ENCODE measurements at regions not wholly inside any gene's neighbourhood (a gene's known extent, or its start where the extent isn't known, plus 50 kb on each side); places are given as distances from the start of the nearest gene placed in this dataset.

DNA sequence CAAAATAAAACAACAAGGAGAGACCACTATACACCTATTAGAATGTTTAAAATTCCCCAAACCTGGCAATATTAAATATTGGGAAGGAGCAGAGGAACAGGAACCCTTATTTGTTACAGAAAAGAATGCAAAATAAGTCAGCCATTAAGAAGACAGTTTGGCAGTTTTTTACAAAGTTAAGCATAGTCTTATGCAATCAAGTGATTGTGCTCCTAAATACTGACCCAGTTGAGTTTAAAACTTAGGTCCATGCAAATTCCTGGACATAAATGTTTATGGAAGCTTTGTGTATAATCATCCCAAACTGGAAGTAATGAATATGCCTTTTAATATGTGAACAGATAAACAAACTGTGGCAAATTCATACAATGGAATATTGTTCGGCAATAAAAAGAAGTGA lies 72.9 kb upstream of the RGS4 start:
- Histone ChIP-seq H3K4me3 (replicated peaks; ENCODE audit: insufficient read depth, low read length) (no peak overlapping the region), H3K27ac (replicated peaks) (no peak overlapping the region), H3K27me3 (ENCODE audit: insufficient read depth, poor library complexity, severe bottlenecking) (no peaks in the 10 kb centered on the region)
- DNase-seq (ENCODE audit: low read depth in 1 of 2, low spot score in 1 of 2): no peak
- TF ChIP-seq, protein P1, sequence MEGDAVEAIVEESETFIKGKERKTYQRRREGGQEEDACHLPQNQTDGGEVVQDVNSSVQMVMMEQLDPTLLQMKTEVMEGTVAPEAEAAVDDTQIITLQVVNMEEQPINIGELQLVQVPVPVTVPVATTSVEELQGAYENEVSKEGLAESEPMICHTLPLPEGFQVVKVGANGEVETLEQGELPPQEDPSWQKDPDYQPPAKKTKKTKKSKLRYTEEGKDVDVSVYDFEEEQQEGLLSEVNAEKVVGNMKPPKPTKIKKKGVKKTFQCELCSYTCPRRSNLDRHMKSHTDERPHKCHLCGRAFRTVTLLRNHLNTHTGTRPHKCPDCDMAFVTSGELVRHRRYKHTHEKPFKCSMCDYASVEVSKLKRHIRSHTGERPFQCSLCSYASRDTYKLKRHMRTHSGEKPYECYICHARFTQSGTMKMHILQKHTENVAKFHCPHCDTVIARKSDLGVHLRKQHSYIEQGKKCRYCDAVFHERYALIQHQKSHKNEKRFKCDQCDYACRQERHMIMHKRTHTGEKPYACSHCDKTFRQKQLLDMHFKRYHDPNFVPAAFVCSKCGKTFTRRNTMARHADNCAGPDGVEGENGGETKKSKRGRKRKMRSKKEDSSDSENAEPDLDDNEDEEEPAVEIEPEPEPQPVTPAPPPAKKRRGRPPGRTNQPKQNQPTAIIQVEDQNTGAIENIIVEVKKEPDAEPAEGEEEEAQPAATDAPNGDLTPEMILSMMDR (IDR thresholded peaks at IDR 0.05; ENCODE audit: insufficient read depth, low read length): no peak
- no peak for TF ChIP-seq POLR2AphosphoS5 (IDR thresholded peaks at IDR 0.05; ENCODE audit: low read depth)

DNA sequence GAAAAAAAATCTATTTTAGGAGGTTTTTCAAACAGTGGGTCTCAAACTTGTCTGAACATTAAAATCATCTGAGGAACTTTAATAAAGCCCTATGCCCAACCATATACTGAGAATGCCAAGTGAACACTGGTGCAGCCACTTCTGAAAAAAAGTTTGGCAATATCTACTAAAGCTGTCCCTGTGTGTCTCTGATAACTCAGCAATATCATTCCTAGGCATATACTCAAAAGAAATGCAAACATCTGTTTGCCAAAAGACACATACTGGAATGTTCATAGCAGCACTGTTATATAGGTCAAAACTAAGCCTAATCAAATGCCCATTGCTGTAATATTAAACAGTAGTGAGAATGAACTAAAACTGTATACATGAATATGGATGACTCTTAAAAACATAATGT lies 74.2 kb upstream of the RGS4 start:
- TF ChIP-seq, protein P2, sequence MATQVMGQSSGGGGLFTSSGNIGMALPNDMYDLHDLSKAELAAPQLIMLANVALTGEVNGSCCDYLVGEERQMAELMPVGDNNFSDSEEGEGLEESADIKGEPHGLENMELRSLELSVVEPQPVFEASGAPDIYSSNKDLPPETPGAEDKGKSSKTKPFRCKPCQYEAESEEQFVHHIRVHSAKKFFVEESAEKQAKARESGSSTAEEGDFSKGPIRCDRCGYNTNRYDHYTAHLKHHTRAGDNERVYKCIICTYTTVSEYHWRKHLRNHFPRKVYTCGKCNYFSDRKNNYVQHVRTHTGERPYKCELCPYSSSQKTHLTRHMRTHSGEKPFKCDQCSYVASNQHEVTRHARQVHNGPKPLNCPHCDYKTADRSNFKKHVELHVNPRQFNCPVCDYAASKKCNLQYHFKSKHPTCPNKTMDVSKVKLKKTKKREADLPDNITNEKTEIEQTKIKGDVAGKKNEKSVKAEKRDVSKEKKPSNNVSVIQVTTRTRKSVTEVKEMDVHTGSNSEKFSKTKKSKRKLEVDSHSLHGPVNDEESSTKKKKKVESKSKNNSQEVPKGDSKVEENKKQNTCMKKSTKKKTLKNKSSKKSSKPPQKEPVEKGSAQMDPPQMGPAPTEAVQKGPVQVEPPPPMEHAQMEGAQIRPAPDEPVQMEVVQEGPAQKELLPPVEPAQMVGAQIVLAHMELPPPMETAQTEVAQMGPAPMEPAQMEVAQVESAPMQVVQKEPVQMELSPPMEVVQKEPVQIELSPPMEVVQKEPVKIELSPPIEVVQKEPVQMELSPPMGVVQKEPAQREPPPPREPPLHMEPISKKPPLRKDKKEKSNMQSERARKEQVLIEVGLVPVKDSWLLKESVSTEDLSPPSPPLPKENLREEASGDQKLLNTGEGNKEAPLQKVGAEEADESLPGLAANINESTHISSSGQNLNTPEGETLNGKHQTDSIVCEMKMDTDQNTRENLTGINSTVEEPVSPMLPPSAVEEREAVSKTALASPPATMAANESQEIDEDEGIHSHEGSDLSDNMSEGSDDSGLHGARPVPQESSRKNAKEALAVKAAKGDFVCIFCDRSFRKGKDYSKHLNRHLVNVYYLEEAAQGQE (IDR thresholded peaks at IDR 0.05; ENCODE audit: insufficient replicate concordance, low read depth): no peak
- TF ChIP-seq, protein P1 (IDR thresholded peaks at IDR 0.05; ENCODE audit: insufficient read depth, low read length): no peak
- TF ChIP-seq GABPA (IDR thresholded peaks at IDR 0.05; ENCODE audit: low read depth) (no peak), SPI1 (IDR thresholded peaks at IDR 0.05; ENCODE audit: borderline replicate concordance, low read depth) (no peak), POLR2AphosphoS5 (IDR thresholded peaks at IDR 0.05; ENCODE audit: low read depth) (no peak)
- Histone ChIP-seq H3K27me3 (ENCODE audit: insufficient read depth, poor library complexity, severe bottlenecking) (no peaks in the 10 kb centered on the region), H3K27ac (replicated peaks) (no peak overlapping the region), H3K4me3 (replicated peaks; ENCODE audit: insufficient read depth, low read length) (no peak overlapping the region)
- no peak for DNase-seq (ENCODE audit: low read depth in 1 of 2, low spot score in 1 of 2)

DNA sequence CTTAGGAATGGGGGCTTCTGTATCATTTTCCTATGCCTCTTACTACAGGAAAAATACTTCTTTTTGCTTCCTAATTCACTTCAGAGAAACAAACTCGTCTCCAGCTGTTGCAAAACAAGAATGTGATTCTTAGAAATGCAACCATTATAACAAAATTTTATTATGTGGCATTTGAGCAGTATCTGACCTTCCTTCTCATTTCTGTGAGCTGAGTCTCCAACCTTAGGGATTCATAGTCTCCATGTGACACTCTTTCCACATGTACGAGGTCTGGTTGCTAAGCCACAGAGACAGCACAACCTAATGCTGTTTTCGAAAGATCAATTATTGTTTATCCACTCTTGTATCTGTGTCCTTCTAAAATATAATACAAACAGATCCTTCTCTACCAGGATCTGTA lies 75.3 kb upstream of the RGS4 start:
- no peak for TF ChIP-seq GABPA (IDR thresholded peaks at IDR 0.05; ENCODE audit: low read depth)
- TF ChIP-seq, protein P2 (IDR thresholded peaks at IDR 0.05; ENCODE audit: insufficient replicate concordance, low read depth): no peak
- TF ChIP-seq, protein P1 (IDR thresholded peaks at IDR 0.05; ENCODE audit: insufficient read depth, low read length): no peak
- TF ChIP-seq SPI1 (IDR thresholded peaks at IDR 0.05; ENCODE audit: borderline replicate concordance, low read depth): no peak
- TF ChIP-seq POLR2AphosphoS5 (IDR thresholded peaks at IDR 0.05; ENCODE audit: low read depth): no peak

DNA sequence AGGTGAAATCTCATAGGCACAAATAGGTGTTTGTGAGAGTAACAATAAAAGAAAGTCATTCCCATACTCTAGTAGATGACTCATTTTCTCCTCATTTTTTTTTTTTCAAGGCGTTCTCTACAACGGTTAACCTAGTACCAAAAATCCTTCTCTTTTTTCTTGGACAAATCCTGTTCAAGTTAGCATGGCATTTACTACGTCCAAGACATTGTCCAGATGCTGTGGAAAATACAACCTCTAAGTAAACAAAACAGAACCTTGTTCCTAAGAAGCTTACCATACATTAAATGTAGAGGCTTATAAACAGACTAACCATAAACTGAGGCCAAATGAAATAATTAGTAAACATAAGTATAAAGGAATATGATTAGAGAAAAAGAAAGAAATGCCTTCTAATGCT lies 76.2 kb upstream of the RGS4 start:
- Histone ChIP-seq H3K4me3 (replicated peaks; ENCODE audit: insufficient read depth, low read length) (no peak overlapping the region), H3K27me3 (ENCODE audit: insufficient read depth, poor library complexity, severe bottlenecking) (no peaks in the 10 kb centered on the region), H3K27ac (replicated peaks) (no peak overlapping the region)
- DNase-seq (ENCODE audit: low read depth in 1 of 2, low spot score in 1 of 2): no peak
- no peak for TF ChIP-seq GABPA (IDR thresholded peaks at IDR 0.05; ENCODE audit: low read depth)
- no peak for TF ChIP-seq POLR2AphosphoS5 (IDR thresholded peaks at IDR 0.05; ENCODE audit: low read depth)
- no peak for TF ChIP-seq SPI1 (IDR thresholded peaks at IDR 0.05; ENCODE audit: borderline replicate concordance, low read depth)
- TF ChIP-seq, protein P1 (IDR thresholded peaks at IDR 0.05; ENCODE audit: insufficient read depth, low read length): no peak
- TF ChIP-seq, protein P2 (IDR thresholded peaks at IDR 0.05; ENCODE audit: insufficient replicate concordance, low read depth): no peak

More for the DNA sequence above, 75.3 kb upstream of the RGS4 start:
- Histone ChIP-seq H3K4me3 (replicated peaks; ENCODE audit: insufficient read depth, low read length) (no peak overlapping the region), H3K27me3 (ENCODE audit: insufficient read depth, poor library complexity, severe bottlenecking) (no peaks in the 10 kb centered on the region), H3K27ac (replicated peaks) (no peak overlapping the region)
- no peak for DNase-seq (ENCODE audit: low read depth in 1 of 2, low spot score in 1 of 2)
